ENCODE measurements at regions not wholly inside any gene's neighbourhood (a gene's known extent, or its start where the extent isn't known, plus 50 kb on each side); places are given as distances from the start of the nearest gene placed in this dataset.

DNA sequence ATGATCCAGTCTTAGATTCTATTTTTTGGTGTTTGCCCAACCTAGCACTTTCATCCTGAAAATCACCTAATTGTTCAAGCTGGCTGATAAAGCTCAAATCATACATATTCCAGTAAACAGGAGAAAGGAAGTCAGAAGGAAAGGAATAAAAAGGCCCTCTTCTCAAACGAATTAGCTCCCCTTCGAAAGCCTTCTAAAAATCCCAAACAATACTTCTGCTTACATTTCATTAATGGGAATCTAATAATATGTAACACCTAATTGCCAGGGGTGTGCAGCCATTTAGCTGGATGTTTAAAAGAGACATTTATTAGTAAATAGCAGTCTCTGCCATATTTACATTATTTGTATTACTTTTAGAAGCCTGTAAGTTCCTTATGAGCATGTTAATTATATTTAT, 302.9 kb upstream of the TCF21 start:
- 0% methylated on average over 2 of the region's 2 CpGs for WGBS (ENCODE audit: insufficient coverage, low coverage, missing lambda C conversion rate)
- POLR2A ChIA-PET: no interaction called here
- no peaks in the 10 kb centered on the region for H3K9me3 ChIP-seq (replicated peaks; ENCODE audit: control insufficient read depth, insufficient read depth, low read depth, low read length)

GRCh38 chr6:133587546-133588160, 301.3 kb upstream of the TCF21 start:
- intact Hi-C loops (cut with micrococcal nuclease): no loop called here
- no peaks in the 10 kb centered on the region for H3K79me2 ChIP-seq (ENCODE audit: control insufficient read depth, insufficient read depth, low read length)
- no TSS peak for BruUV-seq (replicated peaks)
- WGBS (ENCODE audit: insufficient coverage, low coverage, missing lambda C conversion rate): 0% methylated on average over 2 of the region's 2 CpGs
- ChIA-PET CTCF (ENCODE audit: low intra/inter-chr PET ratio) (no interaction called here), POLR2A (no interaction called here)
- H3K27ac ChIP-seq (ENCODE audit: extremely low read depth, low read depth, low read length): no peak overlapping the region
- no peaks in the 10 kb centered on the region for H3K36me3 ChIP-seq (ENCODE audit: control insufficient read depth, insufficient read depth, low read length)
- no peak overlapping the region for H3K9ac ChIP-seq (ENCODE audit: insufficient read depth in 1 of 2, low read depth in 2 of 2, low read length in 2 of 2)
- no peak overlapping the region for H3K4me2 ChIP-seq (ENCODE audit: insufficient read depth, low read length)
- no peaks in the 10 kb centered on the region for H4K20me1 ChIP-seq (replicated peaks; ENCODE audit: control insufficient read depth, insufficient read depth, low read length)
- H2AFZ ChIP-seq (ENCODE audit: low read depth, low read length): no peak overlapping the region
- no peaks in the 10 kb centered on the region for H3K4me1 ChIP-seq (replicated peaks in 1 of 2; ENCODE audit: control insufficient read depth in 2 of 2, insufficient read depth in 2 of 2, low read length in 2 of 2)
- FAIRE-seq (no peak), ATAC-seq (no peak), DNase-seq (ENCODE audit: extremely low read depth in 1 of 4, low spot score in 3 of 4) (no peak)
- H3K9me3 ChIP-seq (replicated peaks; ENCODE audit: control insufficient read depth, insufficient read depth, low read depth, low read length): no peaks in the 10 kb centered on the region
- H3K9me1 ChIP-seq (ENCODE audit: control insufficient read depth, insufficient read depth, low read length): no peaks in the 10 kb centered on the region
- H3K4me3 ChIP-seq: no peak overlapping the region
- in situ Hi-C loops (cut with MboI): no loop called here
- H3K27me3 ChIP-seq (ENCODE audit: control insufficient read depth in 2 of 2, insufficient read depth in 2 of 2, low read length in 2 of 2): no peaks in the 10 kb centered on the region
- TF ChIP-seq ZFPM2 (CRISPR knock-in tag; IDR thresholded peaks at IDR 0.05): no peak
- TF ChIP-seq, protein P1, sequence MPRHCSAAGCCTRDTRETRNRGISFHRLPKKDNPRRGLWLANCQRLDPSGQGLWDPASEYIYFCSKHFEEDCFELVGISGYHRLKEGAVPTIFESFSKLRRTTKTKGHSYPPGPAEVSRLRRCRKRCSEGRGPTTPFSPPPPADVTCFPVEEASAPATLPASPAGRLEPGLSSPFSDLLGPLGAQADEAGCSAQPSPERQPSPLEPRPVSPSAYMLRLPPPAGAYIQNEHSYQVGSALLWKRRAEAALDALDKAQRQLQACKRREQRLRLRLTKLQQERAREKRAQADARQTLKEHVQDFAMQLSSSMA (CRISPR knock-in tag; IDR thresholded peaks at IDR 0.05): no peak
- no peak for TF ChIP-seq ZNF75A (CRISPR knock-in tag; IDR thresholded peaks at IDR 0.05)
- TF ChIP-seq ZBTB1 (CRISPR knock-in tag; IDR thresholded peaks at IDR 0.05; ENCODE audit: borderline replicate concordance, low read depth): no peak
- TF ChIP-seq MITF (IDR thresholded peaks at IDR 0.05): no peak
- no peak for TF ChIP-seq ZNF444 (CRISPR knock-in tag; IDR thresholded peaks at IDR 0.05)
- no peak for TF ChIP-seq ZNF217 (CRISPR knock-in tag; IDR thresholded peaks at IDR 0.05)
- TF ChIP-seq RB1 (IDR thresholded peaks at IDR 0.05; ENCODE audit: low read depth): no peak
- no peak for TF ChIP-seq KDM5B (IDR thresholded peaks at IDR 0.05; ENCODE audit: insufficient replicate concordance, low read depth, low read length)
- no peak for TF ChIP-seq CREM (IDR thresholded peaks at IDR 0.05; ENCODE audit: low read depth)
- TF ChIP-seq FOXJ3 (CRISPR knock-in tag; IDR thresholded peaks at IDR 0.05): no peak
- TF ChIP-seq SMAD3 (CRISPR knock-in tag; conservative IDR thresholded peaks at IDR 0.05): no peak
- no peak for TF ChIP-seq ZNF551 (CRISPR knock-in tag; IDR thresholded peaks at IDR 0.05)
- TF ChIP-seq GTF2A2 (tag; IDR thresholded peaks at IDR 0.05): no peak
- no peak for TF ChIP-seq PYGO2 (tag; IDR thresholded peaks at IDR 0.05)
- TF ChIP-seq COPS2 (conservative IDR thresholded peaks at IDR 0.05): no peak

More for the DNA sequence above, 302.9 kb upstream of the TCF21 start:
- H3K27me3 ChIP-seq (ENCODE audit: control insufficient read depth in 2 of 2, insufficient read depth in 2 of 2, low read length in 2 of 2): no peaks in the 10 kb centered on the region
- DNase-seq (ENCODE audit: extremely low read depth in 1 of 4, low spot score in 3 of 4) (no peak), ATAC-seq (no peak), FAIRE-seq (no peak)
- in situ Hi-C loops (cut with MboI): no loop called here
- H3K4me1 ChIP-seq (replicated peaks in 1 of 2; ENCODE audit: control insufficient read depth in 2 of 2, insufficient read depth in 2 of 2, low read length in 2 of 2): no peaks in the 10 kb centered on the region
- no peak for TF ChIP-seq POLR2B (IDR thresholded peaks at IDR 0.05; ENCODE audit: low read depth, partially characterized antibody)
- H2AFZ ChIP-seq (ENCODE audit: low read depth, low read length): no peak overlapping the region
- no peak overlapping the region for H3K27ac ChIP-seq (ENCODE audit: extremely low read depth, low read depth, low read length)
- no peak overlapping the region for H3K4me2 ChIP-seq (ENCODE audit: insufficient read depth, low read length)
- no peaks in the 10 kb centered on the region for H3K9me1 ChIP-seq (ENCODE audit: control insufficient read depth, insufficient read depth, low read length)
- no peaks in the 10 kb centered on the region for H3K79me2 ChIP-seq (ENCODE audit: control insufficient read depth, insufficient read depth, low read length)
- no peak overlapping the region for H3K4me3 ChIP-seq
- no TSS peak for BruUV-seq (replicated peaks)
- intact Hi-C loops (cut with micrococcal nuclease): no loop called here
- H4K20me1 ChIP-seq (replicated peaks; ENCODE audit: control insufficient read depth, insufficient read depth, low read length): no peaks in the 10 kb centered on the region
- no peaks in the 10 kb centered on the region for H3K36me3 ChIP-seq (ENCODE audit: control insufficient read depth, insufficient read depth, low read length)
- CTCF ChIA-PET (ENCODE audit: low intra/inter-chr PET ratio): no interaction called here
- H3K9ac ChIP-seq (ENCODE audit: insufficient read depth in 1 of 2, low read depth in 2 of 2, low read length in 2 of 2): no peak overlapping the region

Data from K562 (cell line).